Upper lobe of right lung (tissue), 1 donor: ENCODE measurements at regions not wholly inside any gene's neighbourhood (a gene's known extent, or its start where the extent isn't known, plus 50 kb on each side); places are given as distances from the start of the nearest gene placed in this dataset.

Experiments used
- ATAC-seq: fragments of 200-7000 bp; cut with Tn5 transposase; one replicate; pipeline ENCODE4 v1.9.1; 2020; ENCODE audit warnings: mild to moderate bottlenecking, moderate library complexity
- DNase-seq: peaks from one replicate; pipeline ENCODE4 v3.0.0-alpha.2; 2020
- H3K27ac ChIP-seq: fragments of 200-600 bp; one replicate; pipeline ENCODE4 v1.8.0; 2022
- H3K27me3 ChIP-seq: fragments of 200-600 bp; one replicate; pipeline ENCODE4 v1.8.0; 2022; ENCODE audit warnings: mild to moderate bottlenecking
- H3K36me3 ChIP-seq: fragments of 200-600 bp; one replicate; pipeline ENCODE4 v1.8.0; 2022
- H3K4me1 ChIP-seq: fragments of 200-600 bp; one replicate; pipeline ENCODE4 v1.8.0; 2022
- H3K4me3 ChIP-seq: fragments of 200-600 bp; one replicate; pipeline ENCODE4 v1.8.0; 2022; ENCODE audit warnings: mild to moderate bottlenecking
- H3K9me3 ChIP-seq: fragments of 200-600 bp; one replicate; pipeline ENCODE4 v1.8.0; 2022
- intact Hi-C: fragments of 100-400 bp; cut with DNase I; formaldehyde crosslinking; loops from one replicate; pipeline ENCODE4 v1.11.0; 2022
- TF ChIP-seq, protein P1 (sequence below): fragments of 200-600 bp; IDR thresholded peaks from one replicate; pipeline ENCODE4 v1.8.0; 2022; ENCODE audit warnings: antibody characterized with exemption
- donor health status: DM: no; HTN: yes; CAD: no; lungs with severe emphysema.

DNA sequence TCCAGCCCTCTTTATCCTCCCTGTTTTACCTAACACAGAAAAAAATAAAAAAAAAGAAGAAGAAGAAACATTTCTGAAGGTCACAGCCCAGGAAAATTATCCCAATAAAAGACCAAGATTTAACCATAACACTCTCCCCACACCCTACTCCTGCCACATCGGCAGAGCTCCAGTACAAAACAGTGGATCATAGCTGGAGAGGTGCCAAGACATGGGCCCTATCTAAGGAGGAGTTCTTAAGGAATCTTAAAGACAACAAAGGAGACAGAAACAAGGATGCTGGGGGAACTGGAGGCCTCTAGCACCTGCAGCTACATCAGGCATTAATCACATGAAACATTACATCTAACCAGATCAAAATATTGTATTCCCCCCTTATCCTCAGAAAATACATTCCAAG lies 432.8 kb downstream of the MATN1 start:
- Histone ChIP-seq H3K9me3 (no peaks in the 10 kb centered on the region), H3K4me3 (no peak overlapping the region), H3K4me1 (no peaks in the 10 kb centered on the region), H3K27me3 (peaks cover 10% of the 10 kb centered on the region), H3K27ac (no peak overlapping the region), H3K36me3 (no peaks in the 10 kb centered on the region)
- DNase-seq = no peak
- intact Hi-C loops = no loop called here
- ATAC-seq = no peak
- TF ChIP-seq, protein P1, sequence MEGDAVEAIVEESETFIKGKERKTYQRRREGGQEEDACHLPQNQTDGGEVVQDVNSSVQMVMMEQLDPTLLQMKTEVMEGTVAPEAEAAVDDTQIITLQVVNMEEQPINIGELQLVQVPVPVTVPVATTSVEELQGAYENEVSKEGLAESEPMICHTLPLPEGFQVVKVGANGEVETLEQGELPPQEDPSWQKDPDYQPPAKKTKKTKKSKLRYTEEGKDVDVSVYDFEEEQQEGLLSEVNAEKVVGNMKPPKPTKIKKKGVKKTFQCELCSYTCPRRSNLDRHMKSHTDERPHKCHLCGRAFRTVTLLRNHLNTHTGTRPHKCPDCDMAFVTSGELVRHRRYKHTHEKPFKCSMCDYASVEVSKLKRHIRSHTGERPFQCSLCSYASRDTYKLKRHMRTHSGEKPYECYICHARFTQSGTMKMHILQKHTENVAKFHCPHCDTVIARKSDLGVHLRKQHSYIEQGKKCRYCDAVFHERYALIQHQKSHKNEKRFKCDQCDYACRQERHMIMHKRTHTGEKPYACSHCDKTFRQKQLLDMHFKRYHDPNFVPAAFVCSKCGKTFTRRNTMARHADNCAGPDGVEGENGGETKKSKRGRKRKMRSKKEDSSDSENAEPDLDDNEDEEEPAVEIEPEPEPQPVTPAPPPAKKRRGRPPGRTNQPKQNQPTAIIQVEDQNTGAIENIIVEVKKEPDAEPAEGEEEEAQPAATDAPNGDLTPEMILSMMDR = no peak

DNA sequence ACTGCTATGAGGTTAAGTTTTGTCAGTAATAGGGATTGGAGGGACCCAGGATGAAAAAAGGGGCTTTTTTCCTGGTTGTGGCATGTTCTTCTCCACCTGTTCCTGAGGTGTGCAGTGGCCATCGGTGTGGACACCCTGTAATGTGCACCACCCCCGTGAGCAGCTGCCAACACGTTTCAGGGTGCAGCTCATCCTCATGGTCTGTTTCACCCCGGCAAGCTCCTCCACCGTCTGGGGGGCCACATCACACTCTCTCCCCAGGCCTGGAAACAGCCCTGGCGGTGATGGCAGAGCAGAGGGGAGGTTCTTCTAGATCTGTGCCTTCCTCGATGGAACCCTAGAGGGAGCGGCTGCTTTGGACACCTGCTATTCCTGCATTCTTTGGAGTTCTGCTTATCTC lies 435.4 kb downstream of the MATN1 start:
- no peaks in the 10 kb centered on the region for H3K4me1 ChIP-seq
- intact Hi-C loops = no loop called here
- H3K27ac ChIP-seq = no peak overlapping the region
- DNase-seq (no peak), ATAC-seq (no peak)
- TF ChIP-seq, protein P1 = no peak
- no peaks in the 10 kb centered on the region for H3K27me3 ChIP-seq
- H3K4me3 ChIP-seq = no peak overlapping the region
- no peaks in the 10 kb centered on the region for H3K9me3 ChIP-seq
- H3K36me3 ChIP-seq = no peaks in the 10 kb centered on the region

DNA sequence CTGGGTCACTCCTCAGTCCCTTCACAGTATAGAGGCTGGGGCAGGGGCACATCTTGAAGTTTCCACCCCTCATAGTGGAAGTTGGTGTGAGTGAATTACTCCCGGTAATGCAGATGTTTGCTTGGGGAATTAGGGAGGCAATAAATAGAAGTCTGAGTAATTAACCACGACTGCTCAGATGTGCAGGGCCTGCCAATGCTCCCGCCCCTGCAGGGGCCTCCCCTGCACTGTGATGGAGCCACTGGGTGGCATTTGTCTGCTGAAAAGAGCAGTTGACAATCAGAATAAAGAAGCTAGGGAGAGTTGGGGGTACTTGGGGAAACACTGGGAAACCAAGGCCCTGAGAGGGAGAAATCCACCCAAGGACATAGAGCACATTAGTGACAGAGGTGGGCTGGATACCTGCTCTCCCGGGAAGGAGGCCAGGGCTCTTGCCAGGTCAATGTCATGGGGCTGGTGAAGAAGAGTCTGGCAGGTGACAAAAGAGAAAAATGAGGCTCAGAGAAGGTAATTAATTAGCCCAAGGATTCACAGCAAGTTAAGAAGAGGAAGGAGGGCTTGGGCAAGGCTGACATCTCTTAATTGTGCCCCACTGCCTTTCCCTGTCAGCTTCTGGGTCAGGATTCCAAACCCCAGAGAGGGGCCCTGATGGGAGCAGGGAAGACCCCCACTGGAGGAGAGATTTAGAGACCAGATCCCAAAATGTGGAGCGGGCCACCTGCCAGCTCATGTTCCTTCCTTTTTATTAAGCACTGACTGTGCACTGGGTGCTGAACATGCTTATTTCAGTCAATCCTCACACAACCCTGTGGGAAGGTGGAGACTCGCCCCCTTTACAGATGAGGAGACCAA lies 436.2 kb downstream of the MATN1 start:
- no peak for ATAC-seq

DNA sequence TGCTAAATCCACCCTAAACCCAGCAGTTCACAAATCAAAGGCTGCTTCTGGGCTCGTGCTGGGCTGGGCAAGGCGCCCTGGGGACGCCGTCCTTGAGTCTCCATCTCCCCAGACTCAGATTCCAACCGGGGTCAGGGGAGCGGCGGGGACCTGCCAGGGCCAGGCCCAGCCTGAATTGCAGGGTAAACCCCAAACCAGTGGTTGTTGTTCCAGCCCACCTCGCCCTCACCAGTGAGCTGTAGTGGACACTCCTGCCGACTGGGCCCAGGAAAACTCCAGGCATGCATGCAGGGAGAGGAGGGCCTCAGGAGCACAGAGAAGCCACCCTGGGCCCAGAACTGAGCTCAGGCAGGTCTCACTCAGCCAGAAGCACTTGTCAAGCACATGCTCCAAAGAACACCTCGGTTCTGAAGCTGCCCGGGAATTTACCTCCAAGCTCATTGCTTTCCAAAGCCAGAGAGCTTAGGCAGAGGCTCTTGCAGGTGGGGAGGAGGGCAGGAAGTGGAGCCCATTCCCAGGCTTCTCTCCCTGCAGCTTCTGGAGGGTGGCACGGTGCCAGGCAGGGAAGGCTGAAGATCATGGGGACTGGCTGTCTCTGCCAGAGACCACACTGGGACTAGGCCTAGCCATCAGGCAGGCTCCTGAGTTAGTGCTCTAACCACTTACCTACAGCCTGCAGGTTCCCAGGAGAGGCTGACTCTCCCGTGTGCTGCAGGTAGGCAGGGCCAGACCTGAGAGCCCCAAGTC lies 437.0 kb downstream of the MATN1 start:
- intact Hi-C loops = no loop called here
- no peaks in the 10 kb centered on the region for H3K36me3 ChIP-seq
- no peaks in the 10 kb centered on the region for H3K27me3 ChIP-seq
- H3K4me1 ChIP-seq = no peaks in the 10 kb centered on the region
- no peak overlapping the region for H3K4me3 ChIP-seq
- H3K27ac ChIP-seq = no peak overlapping the region
- ATAC-seq (no peak), DNase-seq (no peak)
- TF ChIP-seq, protein P1 = no peak
- H3K9me3 ChIP-seq = no peaks in the 10 kb centered on the region

More for the DNA sequence above, 436.2 kb downstream of the MATN1 start:
- H3K36me3 ChIP-seq = no peaks in the 10 kb centered on the region
- intact Hi-C loops = no loop called here
- H3K27me3 ChIP-seq = no peaks in the 10 kb centered on the region
- DNase-seq = no peak
- H3K4me1 ChIP-seq = no peaks in the 10 kb centered on the region
- no peak overlapping the region for H3K4me3 ChIP-seq
- H3K9me3 ChIP-seq = no peaks in the 10 kb centered on the region
- H3K27ac ChIP-seq = no peak overlapping the region
- TF ChIP-seq, protein P1 = no peak

DNA sequence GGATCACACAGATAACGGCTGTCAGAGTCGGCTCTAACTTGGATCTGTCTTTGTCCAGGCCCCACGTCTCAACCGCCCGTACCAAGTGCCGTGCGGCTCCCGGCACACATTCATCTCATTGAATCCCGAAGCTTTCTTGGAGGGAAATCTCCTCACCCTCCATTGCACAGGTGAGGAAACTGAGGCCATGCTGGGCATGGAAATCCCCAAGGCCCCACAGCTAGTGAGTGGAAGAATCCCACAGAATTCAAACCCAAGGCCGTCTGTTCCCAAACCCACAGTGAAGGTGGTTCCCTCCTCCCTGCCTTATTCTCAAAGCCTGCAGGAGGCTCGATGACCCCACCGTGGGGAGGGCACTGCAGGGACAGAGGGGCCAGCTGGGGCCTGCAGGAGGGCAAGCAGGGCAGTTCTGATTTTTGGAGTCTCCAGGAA lies 437.9 kb downstream of the MATN1 start:
- Histone ChIP-seq H3K4me1 (no peaks in the 10 kb centered on the region), H3K27ac (no peak overlapping the region), H3K27me3 (no peaks in the 10 kb centered on the region), H3K9me3 (no peaks in the 10 kb centered on the region), H3K4me3 (no peak overlapping the region), H3K36me3 (no peaks in the 10 kb centered on the region)
- intact Hi-C loops = no loop called here
- TF ChIP-seq, protein P1 = no peak
- ATAC-seq = no peak
- no peak for DNase-seq
